Ovary (tissue), 7 donors: ENCODE measurements at regions not wholly inside any gene's neighbourhood (a gene's known extent, or its start where the extent isn't known, plus 50 kb on each side); places are given as distances from the start of the nearest gene placed in this dataset.
"Not testable (repeated sequence)": the region's sequence is repeated elsewhere in the genome, so short reads cannot be mapped to it uniquely, and the experiment has no call there.

Experiments used
- DNase-seq, 5 donors: peaks; one replicate each; pipeline ENCODE4 v3.0.0-alpha.2; 2019 to 2020
- H3K27ac ChIP-seq, 2 donors: fragments of 200-600 bp; one replicate each; pipeline versions ENCODE4 v1.5.1 to v1.8.0; 2019 to 2022
- H3K27me3 ChIP-seq: fragments of 200-600 bp; one replicate; pipeline ENCODE4 v1.8.0; 2022
- H3K36me3 ChIP-seq: fragments of 200-600 bp; sonication (generic); one replicate; pipeline ENCODE4 v1.5.1; 2019
- H3K4me1 ChIP-seq: one replicate; pipeline ENCODE4 v1.8.1; 2013; ENCODE audit warnings: mild to moderate bottlenecking, moderate library complexity; ENCODE audit not compliant: insufficient read depth
- H3K4me3 ChIP-seq: fragments of 200-600 bp; sonication (generic); one replicate; pipeline ENCODE4 v1.5.1; 2017
- H3K9me3 ChIP-seq, 2 donors: fragments of 200-600 bp in 1 of 2; sonication (generic) in 1 of 2; one replicate each; pipeline versions ENCODE4 v1.5.1 to v1.8.1; 2013 to 2019; ENCODE audit warnings: mild to moderate bottlenecking in 1 of 2, moderate library complexity in 1 of 2
- CTCF ChIP-seq, 3 donors: fragments of 450-650 bp in 2 of 3; fragments of 200-600 bp in 1 of 3; IDR thresholded peaks; one replicate each; pipeline versions ENCODE4 v1.5.1 to v1.8.0; 2016 to 2022; ENCODE audit warnings: antibody characterized with exemption in 3 of 3, mild to moderate bottlenecking in 1 of 3
- EP300 ChIP-seq: sonication (generic); formaldehyde crosslinking; IDR thresholded peaks from one replicate; pipeline ENCODE4 v1.6.1; 2017; ENCODE audit warnings: antibody characterized with exemption
- POLR2A ChIP-seq: fragments of 450-650 bp; IDR thresholded peaks from one replicate; pipeline ENCODE4 v1.6.1; 2017; ENCODE audit warnings: antibody characterized with exemption, mild to moderate bottlenecking, moderate library complexity
- WGBS, 3 donors: extraction: QIAGEN DNeasy Blood & Tissue Kit in 1 of 3; methylation state at CpG; one replicate each; pipeline versions ENCODE4 v1.1.5 to v1.1.7; 2013 to 2017; 5-methylcytosine and 5-hydroxymethylcytosine counted together
- intact Hi-C, 4 donors: fragments of 100-400 bp; cut with DNase I; formaldehyde crosslinking; loops; one replicate each; pipeline versions ENCODE4 v1.11.0 to v1.15.1; 2022 to 2023
- donor health status: DM: no; HTN: no; CAD: no; lungs with moderate emphysema.
- donor health status: DM: no; HTN: no; CAD: no.
- donor health status: Bipolar disorder and iron deficiency.
- donor health status: DM: no; HTN: no; CAD: no.
- donor health status: DM: yes; HTN: yes; CAD: no.

- H3K4me3 ChIP-seq: no peak overlapping the region
- no peak for DNase-seq
- no peaks in the 10 kb centered on the region for H3K36me3 ChIP-seq
- H3K9me3 ChIP-seq: no peaks in the 10 kb centered on the region
- H3K27me3 ChIP-seq: no peaks in the 10 kb centered on the region
- intact Hi-C loops: no loop called here
- no peaks in the 10 kb centered on the region for H3K4me1 ChIP-seq
- no peak for TF ChIP-seq POLR2A
- TF ChIP-seq CTCF (IDR thresholded peaks at IDR 0.05): no peak
- no peak for TF ChIP-seq EP300
- WGBS, 3 donors: 78 to 84% (median 81%) methylated on average over 7 of the region's 7 CpGs
- H3K27ac ChIP-seq: no peak overlapping the region
Observed at GRCh38 chr4:123603165-123603564, 206.6 kb downstream of the SPRY1 start.

GRCh38 chr4:123605797-123606196 is 209.2 kb downstream of the SPRY1 start:
- intact Hi-C loops, H3K36me3 ChIP-seq, H3K27me3 ChIP-seq, H3K27ac ChIP-seq, DNase-seq, H3K4me3 ChIP-seq, H3K9me3 ChIP-seq, H3K4me1 ChIP-seq: not testable (repeated sequence)
- WGBS, 3 donors: 79 to 87% (median 84%) methylated on average over 4 of the region's 4 CpGs

- Histone ChIP-seq H3K4me1 (no peaks in the 10 kb centered on the region), H3K27ac (no peak overlapping the region), H3K27me3 (no peaks in the 10 kb centered on the region), H3K36me3 (no peaks in the 10 kb centered on the region), H3K9me3 (no peaks in the 10 kb centered on the region), H3K4me3 (no peak overlapping the region)
- intact Hi-C loops: no loop called here
- no peak for DNase-seq
- WGBS, 3 donors: 88 to 94% (median 93%) methylated on average over 2 of the region's 2 CpGs
- TF ChIP-seq POLR2A: no peak
- no peak for TF ChIP-seq EP300
- no peak for TF ChIP-seq CTCF (IDR thresholded peaks at IDR 0.05)
Observed at GRCh38 chr4:123606336-123606735, 209.7 kb downstream of the SPRY1 start.

GRCh38 chr4:123606946-123607542 is 210.4 kb downstream of the SPRY1 start:
- Histone ChIP-seq H3K4me3 (no peak overlapping the region), H3K4me1 (no peaks in the 10 kb centered on the region), H3K36me3 (no peaks in the 10 kb centered on the region), H3K27me3 (no peaks in the 10 kb centered on the region), H3K9me3 (no peaks in the 10 kb centered on the region), H3K27ac (no peak overlapping the region)
- intact Hi-C loops: no loop called here
- WGBS, 3 donors: 89 to 96% (median 94%) methylated on average over 3 of the region's 3 CpGs
- DNase-seq: no peak
- TF ChIP-seq EP300: no peak
- TF ChIP-seq CTCF (IDR thresholded peaks at IDR 0.05): no peak
- no peak for TF ChIP-seq POLR2A

GRCh38 chr4:123609829-123610228 is 213.2 kb downstream of the SPRY1 start:
- Histone ChIP-seq H3K9me3 (no peaks in the 10 kb centered on the region), H3K27ac (no peak overlapping the region), H3K4me1 (no peaks in the 10 kb centered on the region), H3K27me3 (no peaks in the 10 kb centered on the region), H3K4me3 (no peak overlapping the region), H3K36me3 (no peaks in the 10 kb centered on the region)
- TF ChIP-seq CTCF (IDR thresholded peaks at IDR 0.05): no peak
- no peak for TF ChIP-seq EP300
- no peak for TF ChIP-seq POLR2A
- 77 to 89% (median 80%) methylated on average over 1 of the region's 1 CpG for WGBS, 3 donors
- intact Hi-C loops: no loop called here
- no peak for DNase-seq
